Neural cell (in vitro differentiated cells): ENCODE measurements at regions not wholly inside any gene's neighbourhood (a gene's known extent, or its start where the extent isn't known, plus 50 kb on each side); places are given as distances from the start of the nearest gene placed in this dataset.

Experiments used
- EP300 ChIP-seq: fragments of 450-650 bp; conservative IDR thresholded peaks from 2 replicates; pipeline ENCODE4 v1.6.1; 2014; ENCODE audit warnings: antibody characterized with exemption, mild to moderate bottlenecking, moderate library complexity; ENCODE audit not compliant: poor library complexity, severe bottlenecking
- EZH2 ChIP-seq: fragments of 200-600, 300-800 bp; shearing (Covaris generic), sonication (generic); IDR thresholded peaks from 2 replicates; pipeline ENCODE4 v1.6.1; 2014; ENCODE audit warnings: antibody characterized with exemption, low read length, borderline replicate concordance, mild to moderate bottlenecking; ENCODE audit not compliant: insufficient read depth, poor library complexity, severe bottlenecking
- SMC3 ChIP-seq: fragments of 450-650 bp; conservative IDR thresholded peaks from 2 replicates; pipeline ENCODE4 v1.6.1; 2014; ENCODE audit warnings: antibody characterized with exemption, mild to moderate bottlenecking, moderate library complexity; ENCODE audit not compliant: poor library complexity
- TAF1 ChIP-seq: IDR thresholded peaks from 2 replicates; pipeline ENCODE4 v1.6.1; 2012; ENCODE audit warnings: low read depth
- TF ChIP-seq, protein P1 (sequence below): fragments of 450-650 bp; IDR thresholded peaks from 2 replicates; pipeline ENCODE4 v1.5.1; 2014; ENCODE audit warnings: antibody characterized with exemption, mild to moderate bottlenecking, moderate library complexity; ENCODE audit not compliant: poor library complexity, severe bottlenecking

DNA sequence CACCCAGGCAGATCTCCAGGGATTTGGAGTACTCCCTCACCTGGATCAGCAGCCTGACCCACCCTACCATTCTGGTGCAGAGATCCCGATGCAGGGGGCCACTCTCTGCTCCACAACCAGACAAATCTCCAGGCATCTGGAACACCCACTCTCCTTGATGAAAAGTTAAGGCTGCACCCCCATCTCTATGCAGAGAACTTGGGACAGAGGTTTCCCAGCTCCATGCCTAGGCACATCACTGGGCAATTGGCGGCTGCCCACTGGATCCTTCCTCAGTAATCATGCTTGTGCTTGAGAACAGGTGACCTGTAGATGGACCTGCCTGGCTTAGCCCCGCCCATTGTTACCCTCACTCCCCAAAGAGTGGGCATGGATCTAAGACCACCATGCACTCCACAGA, 624.9 kb downstream of the CBLN2 start:
- TF ChIP-seq, protein P1, sequence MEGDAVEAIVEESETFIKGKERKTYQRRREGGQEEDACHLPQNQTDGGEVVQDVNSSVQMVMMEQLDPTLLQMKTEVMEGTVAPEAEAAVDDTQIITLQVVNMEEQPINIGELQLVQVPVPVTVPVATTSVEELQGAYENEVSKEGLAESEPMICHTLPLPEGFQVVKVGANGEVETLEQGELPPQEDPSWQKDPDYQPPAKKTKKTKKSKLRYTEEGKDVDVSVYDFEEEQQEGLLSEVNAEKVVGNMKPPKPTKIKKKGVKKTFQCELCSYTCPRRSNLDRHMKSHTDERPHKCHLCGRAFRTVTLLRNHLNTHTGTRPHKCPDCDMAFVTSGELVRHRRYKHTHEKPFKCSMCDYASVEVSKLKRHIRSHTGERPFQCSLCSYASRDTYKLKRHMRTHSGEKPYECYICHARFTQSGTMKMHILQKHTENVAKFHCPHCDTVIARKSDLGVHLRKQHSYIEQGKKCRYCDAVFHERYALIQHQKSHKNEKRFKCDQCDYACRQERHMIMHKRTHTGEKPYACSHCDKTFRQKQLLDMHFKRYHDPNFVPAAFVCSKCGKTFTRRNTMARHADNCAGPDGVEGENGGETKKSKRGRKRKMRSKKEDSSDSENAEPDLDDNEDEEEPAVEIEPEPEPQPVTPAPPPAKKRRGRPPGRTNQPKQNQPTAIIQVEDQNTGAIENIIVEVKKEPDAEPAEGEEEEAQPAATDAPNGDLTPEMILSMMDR = no peak
- TF ChIP-seq TAF1 = no peak
- no peak for TF ChIP-seq EZH2
- TF ChIP-seq EP300 = no peak
- no peak for TF ChIP-seq SMC3
